HepG2 (cell line): ENCODE measurements at regions not wholly inside any gene's neighbourhood (a gene's known extent, or its start where the extent isn't known, plus 50 kb on each side); places are given as distances from the start of the nearest gene placed in this dataset.

ENCODE experiments used
- ATAC-seq: fragments of 200-7000 bp; cut with Tn5 transposase; 3 replicates; pipeline ENCODE4 v1.9.1; 2020; ENCODE audit warnings: mild to moderate bottlenecking, moderate library complexity
- BruUV-seq: library from RNA; stranded (reverse); fragments of 400-500 nt; replicated peaks from 2 replicates; lab custom pipeline; 2021; lab: Mats Ljungman, UMichigan
- CTCF ChIA-PET: fragments of 300-600 bp; formaldehyde crosslinking; extraction: SDS; loops from one replicate; lab custom pipeline; 2021; ENCODE audit warnings: low total read pairs, inconsistent platforms, low intra/inter-chr PET ratio; lab: Yijun Ruan, JAX
- POLR2A ChIA-PET: fragments of 350-600 bp; sonication (Branson Sonifier 250); formaldehyde crosslinking; loops from one replicate; lab custom pipeline; 2020; ENCODE audit warnings: antibody characterized with exemption, inconsistent platforms; lab: Yijun Ruan, JAX
- DNase-seq: peaks from one replicate; pipeline ENCODE4 v3.0.0-alpha.2; 2015; ENCODE audit warnings: low spot score
- FAIRE-seq: peaks from 3 replicates; lab custom pipeline; 2011; peaks lifted over from hg19 to GRCh38; lab: Jason Lieb, UNC
- H2AFZ ChIP-seq: one replicate; pipeline ENCODE4 v1.6.1; 2011; ENCODE audit warnings: low read length, inconsistent platforms
- H3K27ac ChIP-seq: fragments of 300-600 bp; 3 replicates; pipeline ENCODE4 v1.8.0; 2011; ENCODE audit warnings: mixed run types, mild to moderate bottlenecking, mixed read lengths, low read length, inconsistent platforms; ENCODE audit not compliant: insufficient read depth; ENCODE audit errors: extremely low read length
- H3K27me3 ChIP-seq, 2 experiments: fragments of 200-600 bp in 1 of 2; 2 replicates in 1 of 2; 3 replicates in 1 of 2; pipeline versions ENCODE4 v1.6.0 to v1.8.0; 2011; ENCODE audit warnings: low read length in 2 of 2, mild to moderate bottlenecking in 2 of 2, moderate library complexity in 2 of 2, inconsistent platforms in 1 of 2; ENCODE audit not compliant: insufficient read depth in 2 of 2, control insufficient read depth in 1 of 2
- H3K36me3 ChIP-seq, 2 experiments: fragments of 200-600 bp in 1 of 2; replicated peaks in 1 of 2; 2 replicates in 1 of 2; 3 replicates in 1 of 2; pipeline versions ENCODE4 v1.5.1 to v1.8.0; 2011; ENCODE audit warnings: low read length in 2 of 2, inconsistent platforms in 1 of 2; ENCODE audit not compliant: insufficient read depth in 2 of 2, control insufficient read depth in 1 of 2
- H3K4me1 ChIP-seq: 2 replicates; pipeline ENCODE4 v1.5.1; 2012; ENCODE audit warnings: low read length, inconsistent platforms; ENCODE audit not compliant: insufficient read depth
- H3K4me2 ChIP-seq: 2 replicates; pipeline ENCODE4 v1.6.0; 2011; ENCODE audit warnings: low read depth, low read length, inconsistent platforms
- H3K4me3 ChIP-seq, 3 experiments: fragments of 200-600 bp in 1 of 3; sonication (generic), shearing (Covaris generic) in 1 of 3; replicated peaks in 1 of 3; 2 replicates each; pipeline ENCODE4 v1.5.1; 2011 to 2016; ENCODE audit warnings: low read length in 3 of 3, inconsistent platforms in 2 of 3, low read depth in 2 of 3, mild to moderate bottlenecking in 2 of 3, control low read depth in 1 of 3, mixed read lengths in 1 of 3; ENCODE audit not compliant: insufficient read depth in 1 of 3
- H3K79me2 ChIP-seq: one replicate; pipeline ENCODE4 v1.6.1; 2011; ENCODE audit warnings: low read length, inconsistent platforms; ENCODE audit not compliant: insufficient read depth
- H3K9ac ChIP-seq: 2 replicates; pipeline ENCODE4 v1.6.0; 2011; ENCODE audit warnings: mild to moderate bottlenecking, low read depth, low read length, inconsistent platforms; ENCODE audit not compliant: insufficient read depth
- H3K9me3 ChIP-seq: 2 replicates; pipeline ENCODE4 v1.5.1; 2012; ENCODE audit warnings: mild to moderate bottlenecking, low read length
- H4K20me1 ChIP-seq: 2 replicates; pipeline ENCODE4 v1.6.0; 2011; ENCODE audit warnings: inconsistent platforms, mild to moderate bottlenecking, low read length, moderate library complexity; ENCODE audit not compliant: insufficient read depth
- DR1 ChIP-seq: sonication (generic); formaldehyde crosslinking; IDR thresholded peaks from 2 replicates; pipeline ENCODE4 v1.8.0; 2021; ENCODE audit warnings: mild to moderate bottlenecking, missing genetic modification reagents, inconsistent platforms
- NFIC ChIP-seq: IDR thresholded peaks from 2 replicates; pipeline ENCODE4 v1.6.1; 2012; ENCODE audit warnings: mild to moderate bottlenecking, low read length, inconsistent platforms
- ONECUT2 ChIP-seq: sonication (generic); formaldehyde crosslinking; IDR thresholded peaks from 2 replicates; pipeline ENCODE4 v1.4.0; 2020; ENCODE audit warnings: missing genetic modification reagents
- POLR2AphosphoS2 ChIP-seq: IDR thresholded peaks from 2 replicates; pipeline ENCODE4 v1.6.1; 2011; ENCODE audit warnings: low read depth, low read length, improper control_type of control experiment
- SMAD3 ChIP-seq: sonication (generic); formaldehyde crosslinking; IDR thresholded peaks from 2 replicates; pipeline ENCODE4 v1.4.0; 2020; ENCODE audit warnings: missing genetic modification reagents
- SOX6 ChIP-seq, 2 experiments: fragments of 450-650 bp in 1 of 2; sonication (generic) in 1 of 2; formaldehyde crosslinking in 1 of 2; IDR thresholded peaks; 2 replicates each; pipeline versions ENCODE4 v1.4.0 to v1.6.1; 2017 to 2020; ENCODE audit warnings: antibody characterized with exemption in 1 of 2, mild to moderate bottlenecking in 1 of 2, missing genetic modification reagents in 1 of 2
- STAT5B ChIP-seq: sonication (generic); formaldehyde crosslinking; IDR thresholded peaks from 2 replicates; pipeline ENCODE4 v1.4.0; 2020; ENCODE audit warnings: missing genetic modification reagents
- ZFP36L1 ChIP-seq: sonication (generic); formaldehyde crosslinking; IDR thresholded peaks from 2 replicates; pipeline ENCODE4 v1.8.0; 2022; ENCODE audit warnings: mild to moderate bottlenecking, missing genetic modification reagents, moderate library complexity
- ZNF138 ChIP-seq: sonication (generic); formaldehyde crosslinking; IDR thresholded peaks from 2 replicates; pipeline ENCODE4 v1.5.0; 2020; ENCODE audit warnings: mild to moderate bottlenecking, low read depth, missing genetic modification reagents
- ZNF17 ChIP-seq: sonication (generic); formaldehyde crosslinking; IDR thresholded peaks from 2 replicates; pipeline ENCODE4 v1.5.0; 2020; ENCODE audit warnings: mild to moderate bottlenecking, missing genetic modification reagents
- ZNF274 ChIP-seq: sonication (generic); formaldehyde crosslinking; IDR thresholded peaks from 2 replicates; pipeline ENCODE4 v1.5.1; 2020; ENCODE audit warnings: mild to moderate bottlenecking, missing genetic modification reagents
- ZNF441 ChIP-seq: sonication (generic); formaldehyde crosslinking; IDR thresholded peaks from 2 replicates; pipeline ENCODE4 v1.7.0; 2021; ENCODE audit warnings: missing genetic modification reagents, borderline replicate concordance
- WGBS: methylation state at CpG from one replicate; pipeline ENCODE4 v1.1.6; 2017; ENCODE audit warnings: low lambda C conversion rate; 5-methylcytosine and 5-hydroxymethylcytosine counted together
- in situ Hi-C: cut with HindIII; loops from 2 replicates; pipeline ENCODE4 v1.10.0; 2017; ENCODE audit warnings: low pct_unique_long_range_greater_than_20kb; ENCODE audit not compliant: extremely low pct_ligation_motif_present
- intact Hi-C: fragments of 100-400 bp; cut with micrococcal nuclease; formaldehyde crosslinking; loops from one replicate; pipeline ENCODE4 v1.10.0; 2022; ENCODE audit not compliant: unreplicated experiment
- TF ChIP-seq, protein P1 (sequence below): sonication (generic); formaldehyde crosslinking; IDR thresholded peaks from 2 replicates; pipeline ENCODE4 v1.5.0; 2020; ENCODE audit warnings: mild to moderate bottlenecking, low read depth, missing genetic modification reagents, borderline replicate concordance

DNA sequence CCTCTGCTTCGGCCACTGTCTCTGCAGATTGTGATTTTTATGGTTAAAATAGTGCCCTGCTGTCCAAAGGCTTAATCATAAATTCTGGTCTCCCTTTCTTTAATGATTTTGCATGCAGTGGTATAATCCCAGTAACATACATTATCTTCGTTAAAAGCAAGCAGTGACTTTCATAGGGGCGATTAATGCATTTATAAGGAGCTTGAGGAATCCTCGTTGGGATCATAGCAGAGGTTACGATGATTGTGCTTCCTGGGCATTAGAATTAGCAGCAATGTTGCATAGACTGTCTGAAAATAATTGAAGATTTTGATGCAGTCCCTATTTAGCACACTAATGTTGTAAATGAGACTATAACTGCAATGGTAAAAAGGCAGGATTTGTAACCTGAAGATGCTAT is 181.3 kb downstream of the PRL start (continued):
- TF ChIP-seq ZNF441 (CRISPR knock-in tag) (no peak), ZNF274 (CRISPR knock-in tag) (no peak)
- TF ChIP-seq, protein P1, sequence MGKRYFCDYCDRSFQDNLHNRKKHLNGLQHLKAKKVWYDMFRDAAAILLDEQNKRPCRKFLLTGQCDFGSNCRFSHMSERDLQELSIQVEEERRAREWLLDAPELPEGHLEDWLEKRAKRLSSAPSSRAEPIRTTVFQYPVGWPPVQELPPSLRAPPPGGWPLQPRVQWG (CRISPR knock-in tag) = no peak
- TF ChIP-seq, all 625 proteins: peak for 0

DNA sequence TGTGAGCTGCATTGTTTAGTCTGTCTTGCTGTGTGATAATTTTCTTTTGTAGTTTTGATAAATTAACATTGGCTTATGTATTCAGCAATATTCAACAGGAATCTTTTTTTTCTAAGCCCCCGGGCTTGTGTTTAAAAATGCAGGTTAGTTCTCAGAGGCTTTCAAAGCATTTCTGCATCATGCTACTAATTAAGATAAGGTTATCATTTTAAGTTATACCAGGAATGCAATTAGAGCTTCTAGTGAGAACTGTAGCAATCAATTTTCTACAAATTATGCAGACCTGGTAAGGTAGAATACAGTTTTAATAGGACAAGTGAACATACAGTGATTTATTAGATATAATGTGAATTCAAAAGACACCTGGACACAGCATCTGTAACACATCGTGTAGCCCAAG is 179.2 kb downstream of the PRL start:
- in situ Hi-C loops (no loop called here), intact Hi-C loops (no loop called here)
- FAIRE-seq = no peak
- Histone ChIP-seq H3K4me2 (no peak overlapping the region), H3K4me1 (no peaks in the 10 kb centered on the region), H3K27ac (no peak overlapping the region), H2AFZ (no peak overlapping the region), H3K4me3 (no peak overlapping the region), H3K9me3 (peaks cover 10% of the 10 kb centered on the region; the same call in 1 of the 2 replicates), H3K9ac (no peak overlapping the region), H4K20me1 (no peaks in the 10 kb centered on the region), H3K36me3 (no peaks in the 10 kb centered on the region), H3K27me3 (no peaks in the 10 kb centered on the region), H3K79me2 (no peaks in the 10 kb centered on the region)
- no TSS peak for BruUV-seq
- POLR2A ChIA-PET = no interaction called here
- DNase-seq = no peak
- WGBS = 6% methylated on average over 2 of the region's 2 CpGs
- no peak for ATAC-seq
- CTCF ChIA-PET = no interaction called here
- no peak for TF ChIP-seq ZFP36L1 (CRISPR knock-in tag)
- no peak for TF ChIP-seq DR1 (CRISPR knock-in tag)
- no peak for TF ChIP-seq STAT5B (CRISPR knock-in tag)
- TF ChIP-seq POLR2AphosphoS2 = no peak
- no peak for TF ChIP-seq NFIC
- TF ChIP-seq SOX6 (IDR thresholded peaks at IDR 0.05) = no peak
- no peak for TF ChIP-seq SOX6 (CRISPR knock-in tag; IDR thresholded peaks at IDR 0.05)
- TF ChIP-seq SMAD3 (CRISPR knock-in tag) = no peak
- TF ChIP-seq ZNF17 (CRISPR knock-in tag) = no peak
- TF ChIP-seq ZNF138 (CRISPR knock-in tag) = no peak
- TF ChIP-seq ONECUT2 (CRISPR knock-in tag) = no peak
- TF ChIP-seq, all 625 proteins: peak for 0
